GM23338 (cell line): ENCODE measurements at regions not wholly inside any gene's neighbourhood (a gene's known extent, or its start where the extent isn't known, plus 50 kb on each side); places are given as distances from the start of the nearest gene placed in this dataset.

Experiments used
- ATAC-seq: fragments of 200-7000 bp; cut with Tn5 transposase; 3 replicates; pipeline ENCODE4 v1.9.1; 2020
- DNase-seq: peaks from one replicate; pipeline ENCODE4 v3.0.0-alpha.2; 2015; ENCODE audit warnings: low spot score
- H2AFZ ChIP-seq: fragments of 200-600 bp; sonication (generic); 2 replicates; pipeline ENCODE4 v1.8.0; 2016; ENCODE audit warnings: antibody characterized with exemption, mild to moderate bottlenecking, moderate library complexity
- H3F3A ChIP-seq: fragments of 200-600 bp; sonication (generic); replicated peaks from 2 replicates; pipeline ENCODE4 v1.8.0; 2017; ENCODE audit warnings: antibody characterized with exemption, mixed run types, low read depth
- H3K27ac ChIP-seq: fragments of 200-600 bp; sonication (generic); 2 replicates; pipeline ENCODE4 v1.6.1; 2016; ENCODE audit warnings: low read depth
- H3K27me3 ChIP-seq: fragments of 200-600 bp; sonication (generic); 2 replicates; pipeline ENCODE4 v1.8.0; 2016; ENCODE audit warnings: mild to moderate bottlenecking, mixed run types, moderate library complexity; ENCODE audit not compliant: insufficient read depth
- H3K36me3 ChIP-seq: fragments of 200-600 bp; sonication (generic); 2 replicates; pipeline ENCODE4 v1.8.0; 2016; ENCODE audit warnings: mild to moderate bottlenecking; ENCODE audit not compliant: insufficient read depth
- H3K4me1 ChIP-seq: fragments of 200-600 bp; sonication (generic); 2 replicates; pipeline ENCODE4 v1.8.0; 2016; ENCODE audit warnings: mild to moderate bottlenecking, moderate library complexity; ENCODE audit not compliant: insufficient read depth
- H3K4me2 ChIP-seq: fragments of 200-600 bp; sonication (generic); 2 replicates; pipeline ENCODE4 v1.7.1; 2017; ENCODE audit warnings: mixed run types
- H3K4me3 ChIP-seq: fragments of 200-600 bp; sonication (generic); 2 replicates; pipeline ENCODE4 v1.6.1; 2016; ENCODE audit warnings: mixed run types
- H3K79me2 ChIP-seq: fragments of 200-600 bp; sonication (generic); replicated peaks from 2 replicates; pipeline ENCODE4 v1.8.0; 2017; ENCODE audit warnings: mild to moderate bottlenecking; ENCODE audit not compliant: insufficient read depth
- H3K9me2 ChIP-seq: fragments of 200-600 bp; sonication (generic); 2 replicates; pipeline ENCODE4 v1.8.0; 2017; ENCODE audit not compliant: insufficient read depth
- H4K20me1 ChIP-seq: fragments of 200-600 bp; sonication (generic); replicated peaks from 2 replicates; pipeline ENCODE4 v1.8.0; 2017; ENCODE audit warnings: mild to moderate bottlenecking; ENCODE audit not compliant: insufficient read depth
- H3K27ac Mint-ChIP-seq: 2 replicates; pipeline ENCODE4 v1.8.0; 2020; ENCODE audit warnings: inconsistent platforms, mild to moderate bottlenecking, moderate library complexity, mixed read lengths
- H3K27me3 Mint-ChIP-seq: 3 replicates; pipeline ENCODE4 v1.8.0; 2022; ENCODE audit warnings: low read depth, mild to moderate bottlenecking, moderate library complexity, mixed read lengths, inconsistent platforms; ENCODE audit not compliant: insufficient read depth, poor library complexity
- H3K36me3 Mint-ChIP-seq: 3 replicates; pipeline ENCODE4 v1.8.0; 2021; ENCODE audit warnings: low read depth, mild to moderate bottlenecking, inconsistent platforms, moderate library complexity, mixed read lengths
- H3K4me1 Mint-ChIP-seq: 3 replicates; pipeline ENCODE4 v1.8.0; 2020; ENCODE audit warnings: mild to moderate bottlenecking, inconsistent platforms, mixed read lengths
- H3K4me3 Mint-ChIP-seq: 3 replicates; pipeline ENCODE4 v1.8.0; 2021; ENCODE audit warnings: moderate library complexity, mild to moderate bottlenecking, inconsistent platforms, mixed read lengths
- H3K9me3 Mint-ChIP-seq: 3 replicates; pipeline ENCODE4 v1.8.0; 2020; ENCODE audit warnings: moderate library complexity, mild to moderate bottlenecking, inconsistent platforms, mixed read lengths
- CREB1 ChIP-seq: fragments of 250-450 bp; sonication (Bioruptor Pico); IDR thresholded peaks from 2 replicates; pipeline ENCODE4 v1.5.0; 2020; ENCODE audit warnings: low read depth, mild to moderate bottlenecking, moderate library complexity
- EZH2 ChIP-seq: fragments of 200-600 bp; sonication (generic); IDR thresholded peaks from one replicate; pipeline ENCODE4 v1.8.0; 2017; ENCODE audit warnings: antibody characterized with exemption, mild to moderate bottlenecking, low read depth; ENCODE audit not compliant: unreplicated experiment
- EZH2phosphoT487 ChIP-seq: fragments of 200-600 bp; sonication (generic); IDR thresholded peaks from one replicate; pipeline ENCODE4 v1.8.1; 2018; ENCODE audit warnings: antibody characterized with exemption; ENCODE audit not compliant: unreplicated experiment
- JUNB ChIP-seq: IDR thresholded peaks from one replicate; pipeline ENCODE4 v1.6.1; 2016; ENCODE audit warnings: antibody characterized with exemption; ENCODE audit not compliant: unreplicated experiment
- NANOG ChIP-seq: IDR thresholded peaks from 2 replicates; pipeline ENCODE4 v1.6.1; 2016; ENCODE audit warnings: antibody characterized with exemption, borderline replicate concordance
- POLR2AphosphoS5 ChIP-seq: IDR thresholded peaks from 2 replicates; pipeline ENCODE4 v1.6.1; 2016; ENCODE audit warnings: antibody characterized with exemption, low read depth
- STAT1 ChIP-seq: IDR thresholded peaks from one replicate; pipeline ENCODE4 v1.6.1; 2016; ENCODE audit warnings: antibody characterized with exemption; ENCODE audit not compliant: unreplicated experiment
- ZNF114 ChIP-seq: fragments of 250-450 bp; sonication (Bioruptor Pico); IDR thresholded peaks from 2 replicates; pipeline ENCODE4 v1.5.0; 2020; ENCODE audit warnings: mild to moderate bottlenecking, moderate library complexity
- ZNF331 ChIP-seq: fragments of 250-450 bp; sonication (Bioruptor Pico); IDR thresholded peaks from 2 replicates; pipeline ENCODE4 v1.5.0; 2020; ENCODE audit warnings: low read depth, mild to moderate bottlenecking, moderate library complexity
- TF ChIP-seq, protein P1 (sequence below), 2 experiments: fragments of 200-600 bp in 1 of 2; sonication (generic) in 1 of 2; conservative IDR thresholded peaks; 2 replicates each; pipeline versions ENCODE4 v1.5.1 to v1.6.1; 2016 to 2017; ENCODE audit warnings: antibody characterized with exemption in 2 of 2, low read depth in 2 of 2, mild to moderate bottlenecking in 2 of 2, moderate library complexity in 1 of 2
- TF ChIP-seq, protein P2 (sequence below): IDR thresholded peaks from 2 replicates; pipeline ENCODE4 v1.6.1; 2016; ENCODE audit warnings: antibody characterized with exemption
- TF ChIP-seq, protein P3 (sequence below): IDR thresholded peaks from one replicate; pipeline ENCODE4 v1.6.1; 2018; ENCODE audit warnings: antibody characterized with exemption; ENCODE audit not compliant: unreplicated experiment
- TF ChIP-seq, protein P4 (sequence below): fragments of 250-450 bp; sonication (Bioruptor Pico); IDR thresholded peaks from 2 replicates; pipeline ENCODE4 v1.5.0; 2020; ENCODE audit warnings: mild to moderate bottlenecking, moderate library complexity

DNA sequence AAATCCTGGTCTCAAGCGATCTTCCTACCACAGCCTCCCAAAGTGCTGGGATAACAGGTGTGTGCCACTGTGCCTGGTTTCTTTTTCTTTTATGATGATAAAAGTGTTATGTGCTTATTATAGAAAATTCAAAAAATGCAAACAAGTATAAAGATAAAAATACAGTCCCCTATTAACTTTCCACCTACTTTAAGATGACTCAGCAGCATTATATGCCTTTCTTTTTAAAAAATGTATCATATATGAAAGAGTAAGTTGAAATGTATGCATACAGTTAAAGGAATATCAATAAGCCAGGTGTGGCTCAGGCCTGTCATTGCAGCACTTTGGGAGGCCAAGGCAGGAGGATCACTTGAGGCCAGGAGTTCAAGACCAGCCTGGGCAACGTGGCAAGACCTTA, 216.9 kb upstream of the GALNT17 start:
- H3K36me3 ChIP-seq: no peaks in the 10 kb centered on the region
- no peak overlapping the region for H3K27ac Mint-ChIP-seq
- peaks cover 12% of the 10 kb centered on the region for H3K27me3 Mint-ChIP-seq
- DNase-seq (no peak), ATAC-seq (no peak)
- no peaks in the 10 kb centered on the region for H4K20me1 ChIP-seq
- H3K4me3 Mint-ChIP-seq: no peak overlapping the region
- H3K27me3 ChIP-seq: no peaks in the 10 kb centered on the region
- no peak overlapping the region for H2AFZ ChIP-seq
- TF ChIP-seq JUNB (no peak), POLR2AphosphoS5 (no peak), NANOG (no peak), EZH2phosphoT487 (no peak), EZH2 (no peak), STAT1 (no peak), ZNF331 (CRISPR knock-in tag) (no peak), CREB1 (CRISPR knock-in tag) (no peak), ZNF114 (CRISPR knock-in tag) (no peak)
- TF ChIP-seq, protein P1, sequence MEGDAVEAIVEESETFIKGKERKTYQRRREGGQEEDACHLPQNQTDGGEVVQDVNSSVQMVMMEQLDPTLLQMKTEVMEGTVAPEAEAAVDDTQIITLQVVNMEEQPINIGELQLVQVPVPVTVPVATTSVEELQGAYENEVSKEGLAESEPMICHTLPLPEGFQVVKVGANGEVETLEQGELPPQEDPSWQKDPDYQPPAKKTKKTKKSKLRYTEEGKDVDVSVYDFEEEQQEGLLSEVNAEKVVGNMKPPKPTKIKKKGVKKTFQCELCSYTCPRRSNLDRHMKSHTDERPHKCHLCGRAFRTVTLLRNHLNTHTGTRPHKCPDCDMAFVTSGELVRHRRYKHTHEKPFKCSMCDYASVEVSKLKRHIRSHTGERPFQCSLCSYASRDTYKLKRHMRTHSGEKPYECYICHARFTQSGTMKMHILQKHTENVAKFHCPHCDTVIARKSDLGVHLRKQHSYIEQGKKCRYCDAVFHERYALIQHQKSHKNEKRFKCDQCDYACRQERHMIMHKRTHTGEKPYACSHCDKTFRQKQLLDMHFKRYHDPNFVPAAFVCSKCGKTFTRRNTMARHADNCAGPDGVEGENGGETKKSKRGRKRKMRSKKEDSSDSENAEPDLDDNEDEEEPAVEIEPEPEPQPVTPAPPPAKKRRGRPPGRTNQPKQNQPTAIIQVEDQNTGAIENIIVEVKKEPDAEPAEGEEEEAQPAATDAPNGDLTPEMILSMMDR (conservative IDR thresholded peaks at IDR 0.05; ENCODE audit: low read depth in 2 of 2): no peak
- TF ChIP-seq, protein P2, sequence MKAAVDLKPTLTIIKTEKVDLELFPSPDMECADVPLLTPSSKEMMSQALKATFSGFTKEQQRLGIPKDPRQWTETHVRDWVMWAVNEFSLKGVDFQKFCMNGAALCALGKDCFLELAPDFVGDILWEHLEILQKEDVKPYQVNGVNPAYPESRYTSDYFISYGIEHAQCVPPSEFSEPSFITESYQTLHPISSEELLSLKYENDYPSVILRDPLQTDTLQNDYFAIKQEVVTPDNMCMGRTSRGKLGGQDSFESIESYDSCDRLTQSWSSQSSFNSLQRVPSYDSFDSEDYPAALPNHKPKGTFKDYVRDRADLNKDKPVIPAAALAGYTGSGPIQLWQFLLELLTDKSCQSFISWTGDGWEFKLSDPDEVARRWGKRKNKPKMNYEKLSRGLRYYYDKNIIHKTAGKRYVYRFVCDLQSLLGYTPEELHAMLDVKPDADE: no peak
- TF ChIP-seq, protein P3, sequence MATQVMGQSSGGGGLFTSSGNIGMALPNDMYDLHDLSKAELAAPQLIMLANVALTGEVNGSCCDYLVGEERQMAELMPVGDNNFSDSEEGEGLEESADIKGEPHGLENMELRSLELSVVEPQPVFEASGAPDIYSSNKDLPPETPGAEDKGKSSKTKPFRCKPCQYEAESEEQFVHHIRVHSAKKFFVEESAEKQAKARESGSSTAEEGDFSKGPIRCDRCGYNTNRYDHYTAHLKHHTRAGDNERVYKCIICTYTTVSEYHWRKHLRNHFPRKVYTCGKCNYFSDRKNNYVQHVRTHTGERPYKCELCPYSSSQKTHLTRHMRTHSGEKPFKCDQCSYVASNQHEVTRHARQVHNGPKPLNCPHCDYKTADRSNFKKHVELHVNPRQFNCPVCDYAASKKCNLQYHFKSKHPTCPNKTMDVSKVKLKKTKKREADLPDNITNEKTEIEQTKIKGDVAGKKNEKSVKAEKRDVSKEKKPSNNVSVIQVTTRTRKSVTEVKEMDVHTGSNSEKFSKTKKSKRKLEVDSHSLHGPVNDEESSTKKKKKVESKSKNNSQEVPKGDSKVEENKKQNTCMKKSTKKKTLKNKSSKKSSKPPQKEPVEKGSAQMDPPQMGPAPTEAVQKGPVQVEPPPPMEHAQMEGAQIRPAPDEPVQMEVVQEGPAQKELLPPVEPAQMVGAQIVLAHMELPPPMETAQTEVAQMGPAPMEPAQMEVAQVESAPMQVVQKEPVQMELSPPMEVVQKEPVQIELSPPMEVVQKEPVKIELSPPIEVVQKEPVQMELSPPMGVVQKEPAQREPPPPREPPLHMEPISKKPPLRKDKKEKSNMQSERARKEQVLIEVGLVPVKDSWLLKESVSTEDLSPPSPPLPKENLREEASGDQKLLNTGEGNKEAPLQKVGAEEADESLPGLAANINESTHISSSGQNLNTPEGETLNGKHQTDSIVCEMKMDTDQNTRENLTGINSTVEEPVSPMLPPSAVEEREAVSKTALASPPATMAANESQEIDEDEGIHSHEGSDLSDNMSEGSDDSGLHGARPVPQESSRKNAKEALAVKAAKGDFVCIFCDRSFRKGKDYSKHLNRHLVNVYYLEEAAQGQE: no peak
- TF ChIP-seq, protein P4, sequence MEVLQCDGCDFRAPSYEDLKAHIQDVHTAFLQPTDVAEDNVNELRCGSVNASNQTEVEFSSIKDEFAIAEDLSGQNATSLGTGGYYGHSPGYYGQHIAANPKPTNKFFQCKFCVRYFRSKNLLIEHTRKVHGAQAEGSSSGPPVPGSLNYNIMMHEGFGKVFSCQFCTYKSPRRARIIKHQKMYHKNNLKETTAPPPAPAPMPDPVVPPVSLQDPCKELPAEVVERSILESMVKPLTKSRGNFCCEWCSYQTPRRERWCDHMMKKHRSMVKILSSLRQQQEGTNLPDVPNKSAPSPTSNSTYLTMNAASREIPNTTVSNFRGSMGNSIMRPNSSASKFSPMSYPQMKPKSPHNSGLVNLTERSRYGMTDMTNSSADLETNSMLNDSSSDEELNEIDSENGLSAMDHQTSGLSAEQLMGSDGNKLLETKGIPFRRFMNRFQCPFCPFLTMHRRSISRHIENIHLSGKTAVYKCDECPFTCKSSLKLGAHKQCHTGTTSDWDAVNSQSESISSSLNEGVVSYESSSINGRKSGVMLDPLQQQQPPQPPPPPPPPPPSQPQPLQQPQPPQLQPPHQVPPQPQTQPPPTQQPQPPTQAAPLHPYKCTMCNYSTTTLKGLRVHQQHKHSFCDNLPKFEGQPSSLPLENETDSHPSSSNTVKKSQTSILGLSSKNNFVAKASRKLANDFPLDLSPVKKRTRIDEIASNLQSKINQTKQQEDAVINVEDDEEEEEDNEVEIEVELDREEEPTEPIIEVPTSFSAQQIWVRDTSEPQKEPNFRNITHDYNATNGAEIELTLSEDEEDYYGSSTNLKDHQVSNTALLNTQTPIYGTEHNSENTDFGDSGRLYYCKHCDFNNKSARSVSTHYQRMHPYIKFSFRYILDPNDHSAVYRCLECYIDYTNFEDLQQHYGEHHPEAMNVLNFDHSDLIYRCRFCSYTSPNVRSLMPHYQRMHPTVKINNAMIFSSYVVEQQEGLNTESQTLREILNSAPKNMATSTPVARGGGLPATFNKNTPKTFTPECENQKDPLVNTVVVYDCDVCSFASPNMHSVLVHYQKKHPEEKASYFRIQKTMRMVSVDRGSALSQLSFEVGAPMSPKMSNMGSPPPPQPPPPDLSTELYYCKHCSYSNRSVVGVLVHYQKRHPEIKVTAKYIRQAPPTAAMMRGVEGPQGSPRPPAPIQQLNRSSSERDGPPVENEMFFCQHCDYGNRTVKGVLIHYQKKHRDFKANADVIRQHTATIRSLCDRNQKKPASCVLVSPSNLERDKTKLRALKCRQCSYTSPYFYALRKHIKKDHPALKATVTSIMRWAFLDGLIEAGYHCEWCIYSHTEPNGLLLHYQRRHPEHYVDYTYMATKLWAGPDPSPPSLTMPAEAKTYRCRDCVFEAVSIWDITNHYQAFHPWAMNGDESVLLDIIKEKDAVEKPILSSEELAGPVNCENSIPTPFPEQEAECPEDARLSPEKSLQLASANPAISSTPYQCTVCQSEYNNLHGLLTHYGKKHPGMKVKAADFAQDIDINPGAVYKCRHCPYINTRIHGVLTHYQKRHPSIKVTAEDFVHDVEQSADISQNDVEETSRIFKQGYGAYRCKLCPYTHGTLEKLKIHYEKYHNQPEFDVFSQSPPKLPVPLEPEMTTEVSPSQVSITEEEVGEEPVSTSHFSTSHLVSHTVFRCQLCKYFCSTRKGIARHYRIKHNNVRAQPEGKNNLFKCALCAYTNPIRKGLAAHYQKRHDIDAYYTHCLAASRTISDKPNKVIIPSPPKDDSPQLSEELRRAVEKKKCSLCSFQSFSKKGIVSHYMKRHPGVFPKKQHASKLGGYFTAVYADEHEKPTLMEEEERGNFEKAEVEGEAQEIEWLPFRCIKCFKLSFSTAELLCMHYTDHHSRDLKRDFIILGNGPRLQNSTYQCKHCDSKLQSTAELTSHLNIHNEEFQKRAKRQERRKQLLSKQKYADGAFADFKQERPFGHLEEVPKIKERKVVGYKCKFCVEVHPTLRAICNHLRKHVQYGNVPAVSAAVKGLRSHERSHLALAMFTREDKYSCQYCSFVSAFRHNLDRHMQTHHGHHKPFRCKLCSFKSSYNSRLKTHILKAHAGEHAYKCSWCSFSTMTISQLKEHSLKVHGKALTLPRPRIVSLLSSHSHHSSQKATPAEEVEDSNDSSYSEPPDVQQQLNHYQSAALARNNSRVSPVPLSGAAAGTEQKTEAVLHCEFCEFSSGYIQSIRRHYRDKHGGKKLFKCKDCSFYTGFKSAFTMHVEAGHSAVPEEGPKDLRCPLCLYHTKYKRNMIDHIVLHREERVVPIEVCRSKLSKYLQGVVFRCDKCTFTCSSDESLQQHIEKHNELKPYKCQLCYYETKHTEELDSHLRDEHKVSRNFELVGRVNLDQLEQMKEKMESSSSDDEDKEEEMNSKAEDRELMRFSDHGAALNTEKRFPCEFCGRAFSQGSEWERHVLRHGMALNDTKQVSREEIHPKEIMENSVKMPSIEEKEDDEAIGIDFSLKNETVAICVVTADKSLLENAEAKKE (CRISPR knock-in tag): no peak
- H3K4me1 Mint-ChIP-seq: no peaks in the 10 kb centered on the region
- no peaks in the 10 kb centered on the region; the same call in 2 of the 3 replicates for H3K36me3 Mint-ChIP-seq
- no peak overlapping the region for H3K27ac ChIP-seq
- no peaks in the 10 kb centered on the region for H3K79me2 ChIP-seq
- no peak overlapping the region for H3K4me3 ChIP-seq
- no peaks in the 10 kb centered on the region for H3K9me2 ChIP-seq
- 0 out of 2 replicates have a peak, but pooled peaks cover 5% of the 10 kb centered on the region for H3K4me1 ChIP-seq
- peaks cover 8% of the 10 kb centered on the region for H3K9me3 Mint-ChIP-seq
- no peaks in the 10 kb centered on the region for H3F3A ChIP-seq
- H3K4me2 ChIP-seq: no peak overlapping the region
